ENCODE measurements at regions not wholly inside any gene's neighbourhood (a gene's known extent, or its start where the extent isn't known, plus 50 kb on each side); places are given as distances from the start of the nearest gene placed in this dataset.

GRCh38 chr3:127065561-127066290, 82.8 kb downstream of the PLXNA1 start:
- no peak overlapping the region for H3K27ac ChIP-seq (replicated peaks)
- no peaks in the 10 kb centered on the region for H3K27me3 ChIP-seq (ENCODE audit: insufficient read depth, poor library complexity, severe bottlenecking)
- no peak for DNase-seq (ENCODE audit: low read depth in 1 of 2, low spot score in 1 of 2)
- TF ChIP-seq, protein P1, sequence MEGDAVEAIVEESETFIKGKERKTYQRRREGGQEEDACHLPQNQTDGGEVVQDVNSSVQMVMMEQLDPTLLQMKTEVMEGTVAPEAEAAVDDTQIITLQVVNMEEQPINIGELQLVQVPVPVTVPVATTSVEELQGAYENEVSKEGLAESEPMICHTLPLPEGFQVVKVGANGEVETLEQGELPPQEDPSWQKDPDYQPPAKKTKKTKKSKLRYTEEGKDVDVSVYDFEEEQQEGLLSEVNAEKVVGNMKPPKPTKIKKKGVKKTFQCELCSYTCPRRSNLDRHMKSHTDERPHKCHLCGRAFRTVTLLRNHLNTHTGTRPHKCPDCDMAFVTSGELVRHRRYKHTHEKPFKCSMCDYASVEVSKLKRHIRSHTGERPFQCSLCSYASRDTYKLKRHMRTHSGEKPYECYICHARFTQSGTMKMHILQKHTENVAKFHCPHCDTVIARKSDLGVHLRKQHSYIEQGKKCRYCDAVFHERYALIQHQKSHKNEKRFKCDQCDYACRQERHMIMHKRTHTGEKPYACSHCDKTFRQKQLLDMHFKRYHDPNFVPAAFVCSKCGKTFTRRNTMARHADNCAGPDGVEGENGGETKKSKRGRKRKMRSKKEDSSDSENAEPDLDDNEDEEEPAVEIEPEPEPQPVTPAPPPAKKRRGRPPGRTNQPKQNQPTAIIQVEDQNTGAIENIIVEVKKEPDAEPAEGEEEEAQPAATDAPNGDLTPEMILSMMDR (IDR thresholded peaks at IDR 0.05; ENCODE audit: insufficient read depth, low read length), result no peak
- TF ChIP-seq GABPA (IDR thresholded peaks at IDR 0.05; ENCODE audit: low read depth) (no peak), SPI1 (IDR thresholded peaks at IDR 0.05; ENCODE audit: borderline replicate concordance, low read depth) (no peak), POLR2AphosphoS5 (IDR thresholded peaks at IDR 0.05; ENCODE audit: low read depth) (no peak)
- TF ChIP-seq, protein P2, sequence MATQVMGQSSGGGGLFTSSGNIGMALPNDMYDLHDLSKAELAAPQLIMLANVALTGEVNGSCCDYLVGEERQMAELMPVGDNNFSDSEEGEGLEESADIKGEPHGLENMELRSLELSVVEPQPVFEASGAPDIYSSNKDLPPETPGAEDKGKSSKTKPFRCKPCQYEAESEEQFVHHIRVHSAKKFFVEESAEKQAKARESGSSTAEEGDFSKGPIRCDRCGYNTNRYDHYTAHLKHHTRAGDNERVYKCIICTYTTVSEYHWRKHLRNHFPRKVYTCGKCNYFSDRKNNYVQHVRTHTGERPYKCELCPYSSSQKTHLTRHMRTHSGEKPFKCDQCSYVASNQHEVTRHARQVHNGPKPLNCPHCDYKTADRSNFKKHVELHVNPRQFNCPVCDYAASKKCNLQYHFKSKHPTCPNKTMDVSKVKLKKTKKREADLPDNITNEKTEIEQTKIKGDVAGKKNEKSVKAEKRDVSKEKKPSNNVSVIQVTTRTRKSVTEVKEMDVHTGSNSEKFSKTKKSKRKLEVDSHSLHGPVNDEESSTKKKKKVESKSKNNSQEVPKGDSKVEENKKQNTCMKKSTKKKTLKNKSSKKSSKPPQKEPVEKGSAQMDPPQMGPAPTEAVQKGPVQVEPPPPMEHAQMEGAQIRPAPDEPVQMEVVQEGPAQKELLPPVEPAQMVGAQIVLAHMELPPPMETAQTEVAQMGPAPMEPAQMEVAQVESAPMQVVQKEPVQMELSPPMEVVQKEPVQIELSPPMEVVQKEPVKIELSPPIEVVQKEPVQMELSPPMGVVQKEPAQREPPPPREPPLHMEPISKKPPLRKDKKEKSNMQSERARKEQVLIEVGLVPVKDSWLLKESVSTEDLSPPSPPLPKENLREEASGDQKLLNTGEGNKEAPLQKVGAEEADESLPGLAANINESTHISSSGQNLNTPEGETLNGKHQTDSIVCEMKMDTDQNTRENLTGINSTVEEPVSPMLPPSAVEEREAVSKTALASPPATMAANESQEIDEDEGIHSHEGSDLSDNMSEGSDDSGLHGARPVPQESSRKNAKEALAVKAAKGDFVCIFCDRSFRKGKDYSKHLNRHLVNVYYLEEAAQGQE (IDR thresholded peaks at IDR 0.05; ENCODE audit: insufficient replicate concordance, low read depth), result no peak
- H3K4me3 ChIP-seq (replicated peaks; ENCODE audit: insufficient read depth, low read length), result no peak overlapping the region

- no peak for DNase-seq (ENCODE audit: low read depth in 1 of 2, low spot score in 1 of 2)
- Histone ChIP-seq H3K27me3 (ENCODE audit: insufficient read depth, poor library complexity, severe bottlenecking) (no peaks in the 10 kb centered on the region), H3K27ac (replicated peaks) (no peak overlapping the region)
Measured at GRCh38 chr3:127066635-127067034, 83.7 kb downstream of the PLXNA1 start.

GRCh38 chr3:127067116-127067910, 84.4 kb downstream of the PLXNA1 start:
- Histone ChIP-seq H3K4me3 (replicated peaks; ENCODE audit: insufficient read depth, low read length) (no peak overlapping the region), H3K27me3 (ENCODE audit: insufficient read depth, poor library complexity, severe bottlenecking) (no peaks in the 10 kb centered on the region), H3K27ac (replicated peaks) (no peak overlapping the region)
- TF ChIP-seq GABPA (IDR thresholded peaks at IDR 0.05; ENCODE audit: low read depth), result no peak
- TF ChIP-seq POLR2AphosphoS5 (IDR thresholded peaks at IDR 0.05; ENCODE audit: low read depth), result no peak
- TF ChIP-seq, protein P2 (IDR thresholded peaks at IDR 0.05; ENCODE audit: insufficient replicate concordance, low read depth), result no peak
- TF ChIP-seq, protein P1 (IDR thresholded peaks at IDR 0.05; ENCODE audit: insufficient read depth, low read length), result no peak
- TF ChIP-seq SPI1 (IDR thresholded peaks at IDR 0.05; ENCODE audit: borderline replicate concordance, low read depth), result no peak
- DNase-seq (ENCODE audit: low read depth in 1 of 2, low spot score in 1 of 2), result no peak

More at GRCh38 chr3:127066635-127067034, 83.7 kb downstream of the PLXNA1 start:
- TF ChIP-seq, protein P1 (IDR thresholded peaks at IDR 0.05; ENCODE audit: insufficient read depth, low read length), result no peak
- TF ChIP-seq SPI1 (IDR thresholded peaks at IDR 0.05; ENCODE audit: borderline replicate concordance, low read depth), result no peak
- TF ChIP-seq, protein P2 (IDR thresholded peaks at IDR 0.05; ENCODE audit: insufficient replicate concordance, low read depth), result no peak
- no peak for TF ChIP-seq POLR2AphosphoS5 (IDR thresholded peaks at IDR 0.05; ENCODE audit: low read depth)
- TF ChIP-seq GABPA (IDR thresholded peaks at IDR 0.05; ENCODE audit: low read depth), result no peak
- no peak overlapping the region for H3K4me3 ChIP-seq (replicated peaks; ENCODE audit: insufficient read depth, low read length)
